NCI-H146 (cell line): ENCODE measurements at regions not wholly inside any gene's neighbourhood (a gene's known extent, or its start where the extent isn't known, plus 50 kb on each side); places are given as distances from the start of the nearest gene placed in this dataset.

Experiments used
- DNase-seq: peaks from one replicate; lab custom pipeline; 2025; lab: John Stamatoyannopoulos, UW

DNA sequence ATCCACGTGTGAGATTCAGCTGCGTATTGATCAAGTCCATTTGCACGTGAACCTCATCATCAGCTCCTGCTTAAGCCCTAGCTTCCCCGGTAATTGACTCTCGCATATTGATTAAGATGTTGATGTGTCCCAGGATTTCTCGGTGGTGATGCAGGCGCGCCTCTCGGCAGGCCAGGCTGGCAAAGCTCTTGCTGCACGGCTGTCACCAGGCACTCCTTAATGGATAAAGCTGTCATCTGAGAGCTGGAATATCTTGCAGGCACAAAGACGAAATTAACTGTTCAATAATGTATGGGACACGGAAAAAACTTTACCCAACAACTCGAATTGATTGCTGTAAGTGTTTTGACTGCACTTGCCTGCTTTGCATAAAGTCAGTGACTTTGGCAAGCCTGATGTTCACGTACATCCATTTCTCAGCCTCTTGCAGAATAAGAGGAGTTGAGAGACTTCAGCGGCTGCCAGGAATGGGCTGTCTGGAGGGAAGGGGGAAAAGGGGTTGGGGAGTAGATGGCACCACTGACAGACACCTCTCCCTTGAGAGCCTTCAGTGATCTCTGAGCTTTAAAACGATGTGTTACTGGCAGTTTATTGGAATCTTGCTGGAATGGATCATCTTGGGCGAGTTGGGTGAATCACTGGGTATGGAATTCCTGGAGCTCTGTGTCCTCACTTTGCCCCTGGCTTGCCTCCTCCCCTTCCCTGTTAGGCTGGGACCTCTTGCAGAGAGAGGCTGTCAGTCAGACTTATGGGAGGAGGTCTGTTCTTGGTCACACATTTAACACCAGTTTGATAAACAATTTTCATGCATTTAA, 650.3 kb downstream of the CCDC171 start:
- no peak for DNase-seq

- no peak for DNase-seq
These were observed 651.1 kb downstream of the CCDC171 start for GRCh38 chr9:16203729-16204573.

DNA sequence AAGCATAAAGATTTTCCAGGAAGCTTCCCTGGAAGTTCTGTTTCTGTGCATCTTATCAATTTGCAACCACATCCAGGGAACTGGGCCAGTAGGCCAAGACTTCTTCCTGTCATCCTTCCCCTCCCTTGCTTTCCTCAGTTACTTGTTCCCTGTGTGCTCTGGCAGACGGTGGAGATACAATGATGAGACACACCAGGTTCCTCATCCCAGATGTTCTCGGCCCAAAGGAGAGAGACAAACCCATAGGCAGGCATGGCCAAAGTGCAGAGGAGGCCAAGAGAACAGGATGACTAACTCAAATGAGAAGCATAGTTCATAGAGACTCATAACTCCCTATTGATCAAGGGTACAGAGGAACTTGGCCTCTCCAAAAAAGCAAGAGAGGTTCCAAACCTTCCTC, 652.6 kb downstream of the CCDC171 start:
- DNase-seq, result no peak

DNA sequence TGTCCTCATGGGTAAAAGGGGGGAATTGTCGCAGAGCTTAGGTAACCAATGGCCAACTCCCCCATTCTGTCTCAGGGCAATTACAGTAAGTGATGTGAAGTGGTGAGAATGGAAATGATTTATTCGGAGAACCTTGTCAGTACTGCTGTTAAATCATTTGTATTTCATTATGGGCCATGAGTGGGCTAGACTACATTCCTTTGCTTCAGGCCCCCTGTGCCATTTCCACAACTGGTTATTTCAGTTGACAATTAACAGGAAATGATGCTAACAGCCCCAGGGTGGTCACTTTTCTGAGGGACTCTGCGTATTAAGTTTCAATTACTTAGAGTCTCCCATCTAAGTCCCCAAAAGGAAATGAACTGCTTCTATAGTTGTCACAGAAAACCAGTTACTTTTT, 653.7 kb downstream of the CCDC171 start:
- DNase-seq, result no peak

DNA sequence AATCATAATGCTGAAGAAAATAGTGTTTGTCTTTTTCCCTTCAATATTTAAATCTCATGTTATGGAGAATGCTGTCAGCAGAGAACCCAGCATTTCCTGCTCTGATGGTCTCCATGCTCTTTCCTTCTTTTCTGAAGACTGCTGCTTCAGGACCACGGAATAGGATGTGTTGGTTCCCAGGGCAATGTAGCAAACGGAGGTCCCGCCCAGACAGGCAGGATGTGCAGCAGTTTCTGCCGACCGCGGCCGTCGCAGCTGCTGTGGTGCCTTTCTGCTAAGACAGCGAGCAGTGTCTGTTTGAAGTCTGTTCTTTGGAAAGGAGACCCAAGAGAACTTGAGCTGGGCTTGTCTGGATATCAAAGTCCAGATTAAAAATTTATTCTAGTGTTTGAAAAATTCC, 654.3 kb downstream of the CCDC171 start:
- DNase-seq, result peak; percentile 13

- no peak for DNase-seq
These were observed 657.6 kb downstream of the CCDC171 start for GRCh38 chr9:16210440-16210839.

DNA sequence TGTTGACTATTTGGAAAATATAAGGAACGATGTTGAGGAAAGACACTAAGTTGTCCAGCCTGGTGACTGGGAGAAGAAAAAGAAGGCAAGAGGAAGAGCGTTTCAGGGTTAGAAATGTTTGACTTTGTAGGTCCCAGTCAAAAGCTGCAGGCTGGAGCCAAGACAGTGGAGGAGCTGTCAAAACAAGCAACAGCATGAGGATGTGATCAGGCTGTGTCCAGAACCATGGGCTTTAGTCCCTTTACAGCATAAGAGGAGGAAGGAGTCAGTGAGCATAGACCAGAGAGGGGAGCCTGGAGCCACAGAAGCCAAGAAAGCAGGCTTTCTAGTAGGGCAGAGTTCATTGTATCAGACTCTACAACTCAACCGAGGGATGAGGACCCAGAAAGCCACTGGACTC, 658.5 kb downstream of the BNC2 start:
- DNase-seq, result no peak

GRCh38 chr9:16213781-16214515, 656.5 kb downstream of the BNC2 start:
- no peak for DNase-seq

GRCh38 chr9:16214677-16215352, 655.7 kb downstream of the BNC2 start:
- DNase-seq, result no peak

DNA sequence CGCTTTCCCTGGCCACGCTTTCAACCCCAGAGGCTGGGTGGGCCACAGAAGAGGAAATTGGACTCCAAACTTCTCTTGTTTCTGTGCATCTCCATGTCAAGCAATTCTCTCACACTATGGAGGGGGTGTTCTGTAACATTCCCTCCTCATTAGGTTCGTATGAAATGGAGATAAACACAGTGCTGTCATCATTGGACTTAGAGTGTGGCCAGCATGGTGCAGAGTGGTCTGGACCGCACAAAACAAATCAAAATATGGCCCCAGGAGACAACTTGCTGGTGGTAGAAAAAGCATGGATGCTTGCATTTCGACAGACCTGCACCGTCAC, 655.2 kb downstream of the BNC2 start:
- no peak for DNase-seq

DNA sequence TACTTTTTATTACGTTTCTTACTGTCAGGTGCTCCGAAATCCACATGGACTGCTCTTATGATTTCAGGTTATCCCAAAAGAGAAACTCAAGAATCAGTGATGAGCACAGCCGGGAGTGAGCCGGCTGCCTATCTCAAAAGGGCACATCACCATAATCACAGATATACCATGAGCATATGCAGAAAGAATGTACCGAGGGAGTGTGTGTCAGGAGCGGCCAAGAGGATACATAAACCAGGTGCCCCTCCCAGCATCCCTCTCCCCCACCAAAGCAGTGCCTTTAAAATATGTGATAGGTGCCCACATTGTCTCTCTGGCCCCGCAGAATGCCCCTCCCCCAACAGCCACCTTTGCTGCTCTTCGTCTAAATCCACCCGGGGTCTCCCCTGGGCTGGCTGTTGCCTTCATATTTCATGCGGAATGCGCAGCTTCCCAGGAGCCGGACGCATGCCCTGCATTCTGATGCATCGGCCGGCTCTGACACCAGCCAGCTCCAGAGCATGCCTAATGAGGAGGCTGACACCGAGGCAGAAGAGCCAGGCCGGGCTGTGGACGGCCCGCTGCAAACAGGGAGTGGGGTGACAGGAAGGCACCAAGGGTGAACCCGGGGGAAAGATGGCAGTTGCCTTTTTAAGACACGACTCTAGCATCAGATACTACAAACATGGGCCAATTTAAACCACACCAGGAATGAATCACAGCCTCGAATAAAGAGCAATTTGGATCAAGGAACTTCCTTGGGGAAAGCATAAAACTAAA, 652.3 kb downstream of the BNC2 start:
- no peak for DNase-seq

DNA sequence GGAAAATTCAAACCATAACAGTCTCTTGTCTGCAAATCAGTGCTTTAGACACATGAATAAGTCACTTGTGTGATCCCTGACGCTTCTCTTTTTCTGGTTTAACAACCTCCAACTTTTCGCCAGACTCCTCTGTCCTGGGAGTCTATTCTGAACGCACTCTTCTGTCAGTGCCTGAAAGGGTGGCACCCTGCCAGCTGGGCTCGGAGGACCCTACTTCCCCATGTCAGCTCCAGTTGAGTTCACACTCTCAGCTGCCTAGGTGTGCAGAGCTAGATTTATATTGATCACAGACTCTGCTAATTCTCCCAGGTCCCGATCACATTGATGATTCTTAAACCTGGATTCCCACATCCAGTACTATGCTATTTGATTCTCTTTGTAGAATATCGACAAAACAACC, 649.1 kb downstream of the BNC2 start:
- DNase-seq, result no peak

DNA sequence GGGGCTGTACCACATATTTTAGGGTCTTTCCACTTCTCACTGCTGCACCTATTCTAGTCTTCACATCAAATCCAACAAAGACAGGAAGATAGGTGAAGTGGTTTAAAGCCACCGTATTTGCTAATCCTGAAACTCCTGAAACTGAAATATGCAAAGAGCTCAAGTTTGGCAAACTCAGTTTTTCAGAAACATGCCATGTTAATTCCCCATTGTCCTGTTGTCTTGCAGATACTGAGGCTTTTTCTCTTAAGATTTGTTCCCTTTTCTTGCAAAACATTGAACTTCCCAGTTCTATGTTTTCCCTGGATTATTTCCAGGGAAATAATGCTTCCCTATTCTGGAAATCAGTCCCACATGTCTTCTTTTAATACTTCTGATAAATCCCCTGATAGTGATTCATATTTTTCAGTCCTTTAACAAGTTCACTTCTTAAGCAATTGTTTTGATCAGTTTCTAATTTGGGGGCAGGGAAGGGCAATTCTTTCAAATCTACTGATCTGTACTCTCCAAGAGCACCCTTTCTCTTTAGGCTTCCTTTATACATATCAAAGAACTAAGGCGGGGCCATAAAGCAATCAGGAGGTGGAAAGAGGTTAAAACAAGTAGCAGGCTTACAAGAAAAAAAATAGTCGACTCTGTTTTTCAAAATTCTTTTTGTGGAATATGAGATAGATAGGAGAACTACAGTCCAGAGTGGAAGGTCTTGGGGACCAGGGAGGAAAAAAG, 648.5 kb downstream of the BNC2 start:
- no peak for DNase-seq

- no peak for DNase-seq
These were observed 647.2 kb downstream of the BNC2 start for GRCh38 chr9:16223074-16223871.

DNA sequence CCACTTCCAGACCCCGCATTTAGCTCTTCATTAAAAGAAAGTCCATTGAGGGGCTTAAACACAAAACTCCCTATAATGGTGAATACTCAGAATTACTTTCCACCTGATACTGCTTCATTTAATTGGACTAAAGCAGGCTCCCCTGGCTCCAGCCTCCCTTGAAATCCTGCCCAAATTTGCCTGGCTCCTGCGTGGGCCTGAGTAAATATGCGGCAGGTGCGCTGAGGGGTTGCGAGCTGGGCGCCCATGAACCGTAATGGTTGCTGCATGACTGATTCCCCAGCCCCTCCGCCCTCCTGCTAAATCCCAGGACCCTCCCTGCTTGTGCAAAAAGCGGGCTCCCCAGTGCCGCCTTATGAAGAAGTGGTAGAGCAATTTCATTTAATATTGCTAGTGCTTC, 639.7 kb downstream of the BNC2 start:
- no peak for DNase-seq

- DNase-seq, result no peak
These were observed 634.2 kb downstream of the BNC2 start for GRCh38 chr9:16236311-16236710.

- no peak for DNase-seq
These were observed 633.6 kb downstream of the BNC2 start for GRCh38 chr9:16236882-16237281.

GRCh38 chr9:16238623-16239138, 631.8 kb downstream of the BNC2 start:
- no peak for DNase-seq

DNA sequence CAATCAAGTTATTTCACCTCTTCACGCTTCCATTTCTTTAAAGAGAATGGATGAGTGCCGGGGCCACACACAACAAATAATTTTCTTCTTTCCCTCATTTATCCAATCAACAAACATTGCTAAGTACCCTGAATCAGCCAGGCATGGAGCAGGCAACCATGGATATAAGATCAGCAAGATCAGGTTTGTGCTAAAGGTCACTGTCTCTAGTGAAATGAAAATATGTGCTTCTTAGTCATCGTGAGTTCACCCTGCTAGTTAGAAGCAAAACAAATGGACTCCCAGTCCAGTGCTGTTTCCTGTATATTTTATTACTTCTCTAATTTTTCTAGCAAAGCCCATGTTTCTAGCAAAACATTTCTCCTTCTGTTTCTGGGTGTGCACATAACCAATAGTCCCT, 629.2 kb downstream of the BNC2 start:
- no peak for DNase-seq

DNA sequence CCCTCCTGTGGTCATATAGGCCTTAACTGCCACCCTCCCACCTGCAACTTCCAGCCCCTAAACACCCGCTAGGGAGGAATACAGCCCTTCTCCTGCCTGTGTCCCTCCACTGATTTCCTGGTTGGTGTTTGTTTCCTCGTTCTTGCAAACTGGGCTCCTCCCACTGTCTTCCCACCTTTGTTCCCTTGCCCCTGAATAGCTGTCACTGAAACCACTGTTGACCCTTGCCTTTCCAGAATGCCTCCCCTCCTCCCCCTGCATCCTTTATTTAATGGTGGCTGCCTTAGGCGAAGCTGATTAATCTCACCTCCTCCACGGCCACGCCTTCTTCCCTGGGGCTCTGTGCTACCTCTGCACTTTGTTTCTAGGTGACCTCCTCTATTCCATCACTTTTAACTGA, 626.7 kb downstream of the BNC2 start:
- DNase-seq, result no peak
